ENCODE measurements at regions not wholly inside any gene's neighbourhood (a gene's known extent, or its start where the extent isn't known, plus 50 kb on each side); places are given as distances from the start of the nearest gene placed in this dataset.

DNA sequence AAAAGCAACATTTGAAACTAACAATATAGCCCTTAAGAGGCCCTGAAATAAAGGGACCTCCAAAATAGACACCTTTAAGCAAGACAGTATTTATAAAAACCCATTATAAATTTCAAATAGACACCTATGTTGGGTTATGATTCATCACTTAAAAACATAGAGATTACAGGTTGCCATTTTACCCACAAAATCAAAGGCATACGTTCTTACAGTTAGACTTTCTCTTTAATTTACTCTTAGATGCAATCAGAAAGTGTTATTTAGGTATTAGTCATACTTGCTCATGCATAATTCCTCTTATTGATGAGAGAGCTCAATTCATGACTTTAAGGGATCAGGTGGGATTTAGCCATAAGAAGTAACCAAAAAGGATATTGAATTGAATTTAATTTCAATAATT lies 51.5 kb upstream of the TMEM200A start:
- 59 to 67% methylated on average over 1 of the region's 1 CpG for WGBS, 2 donors
- no peak for DNase-seq
- Histone ChIP-seq H3K4me1 (no peaks in the 10 kb centered on the region), H3K27me3 (no peaks in the 10 kb centered on the region), H3K36me3 (no peaks in the 10 kb centered on the region), H3K9me3 (no peaks in the 10 kb centered on the region), H3K27ac (no peak overlapping the region), H3K4me3 (no peak overlapping the region)
- TF ChIP-seq, protein P1, sequence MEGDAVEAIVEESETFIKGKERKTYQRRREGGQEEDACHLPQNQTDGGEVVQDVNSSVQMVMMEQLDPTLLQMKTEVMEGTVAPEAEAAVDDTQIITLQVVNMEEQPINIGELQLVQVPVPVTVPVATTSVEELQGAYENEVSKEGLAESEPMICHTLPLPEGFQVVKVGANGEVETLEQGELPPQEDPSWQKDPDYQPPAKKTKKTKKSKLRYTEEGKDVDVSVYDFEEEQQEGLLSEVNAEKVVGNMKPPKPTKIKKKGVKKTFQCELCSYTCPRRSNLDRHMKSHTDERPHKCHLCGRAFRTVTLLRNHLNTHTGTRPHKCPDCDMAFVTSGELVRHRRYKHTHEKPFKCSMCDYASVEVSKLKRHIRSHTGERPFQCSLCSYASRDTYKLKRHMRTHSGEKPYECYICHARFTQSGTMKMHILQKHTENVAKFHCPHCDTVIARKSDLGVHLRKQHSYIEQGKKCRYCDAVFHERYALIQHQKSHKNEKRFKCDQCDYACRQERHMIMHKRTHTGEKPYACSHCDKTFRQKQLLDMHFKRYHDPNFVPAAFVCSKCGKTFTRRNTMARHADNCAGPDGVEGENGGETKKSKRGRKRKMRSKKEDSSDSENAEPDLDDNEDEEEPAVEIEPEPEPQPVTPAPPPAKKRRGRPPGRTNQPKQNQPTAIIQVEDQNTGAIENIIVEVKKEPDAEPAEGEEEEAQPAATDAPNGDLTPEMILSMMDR (IDR thresholded peaks at IDR 0.05): no peak
- TF ChIP-seq POLR2A (IDR thresholded peaks at IDR 0.05): no peak
- TF ChIP-seq POLR2AphosphoS5 (IDR thresholded peaks at IDR 0.05): no peak
- no peak for TF ChIP-seq EP300 (IDR thresholded peaks at IDR 0.05)
- no peak for ATAC-seq (ENCODE audit: low FRiP score in 2 of 2)

DNA sequence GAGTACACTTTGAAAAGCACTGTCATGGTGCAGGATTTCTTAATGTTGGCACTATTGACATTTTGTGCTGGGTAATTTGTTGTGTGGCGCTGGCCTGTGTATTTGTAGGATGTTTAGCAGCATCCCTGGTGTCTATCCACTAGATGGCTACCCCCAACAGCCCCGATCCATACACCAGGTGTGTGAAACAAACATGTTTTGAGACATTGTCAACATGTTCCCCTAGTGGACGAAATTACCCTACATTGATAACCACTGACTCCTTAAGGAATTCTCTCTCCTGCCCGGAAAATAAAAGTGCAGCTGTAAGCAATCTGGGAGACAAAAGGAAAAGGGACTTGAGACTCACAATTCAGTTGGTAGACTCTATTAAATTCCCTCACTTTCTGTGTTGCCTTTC lies 52.6 kb upstream of the TMEM200A start:
- H3K27ac ChIP-seq: no peak overlapping the region
- H3K4me3 ChIP-seq: no peak overlapping the region
- TF ChIP-seq EP300 (IDR thresholded peaks at IDR 0.05): no peak
- no peak for TF ChIP-seq POLR2A (IDR thresholded peaks at IDR 0.05)
- TF ChIP-seq, protein P1 (IDR thresholded peaks at IDR 0.05): no peak
- no peak for TF ChIP-seq POLR2AphosphoS5 (IDR thresholded peaks at IDR 0.05)
- ATAC-seq (ENCODE audit: low FRiP score in 2 of 2): no peak
- H3K9me3 ChIP-seq: no peaks in the 10 kb centered on the region
- WGBS, 2 donors: 72 to 88% methylated on average over 3 to 4 of the region's 4 CpGs
- H3K27me3 ChIP-seq: no peaks in the 10 kb centered on the region
- no peaks in the 10 kb centered on the region for H3K36me3 ChIP-seq
- DNase-seq: no peak
- H3K4me1 ChIP-seq: no peaks in the 10 kb centered on the region

DNA sequence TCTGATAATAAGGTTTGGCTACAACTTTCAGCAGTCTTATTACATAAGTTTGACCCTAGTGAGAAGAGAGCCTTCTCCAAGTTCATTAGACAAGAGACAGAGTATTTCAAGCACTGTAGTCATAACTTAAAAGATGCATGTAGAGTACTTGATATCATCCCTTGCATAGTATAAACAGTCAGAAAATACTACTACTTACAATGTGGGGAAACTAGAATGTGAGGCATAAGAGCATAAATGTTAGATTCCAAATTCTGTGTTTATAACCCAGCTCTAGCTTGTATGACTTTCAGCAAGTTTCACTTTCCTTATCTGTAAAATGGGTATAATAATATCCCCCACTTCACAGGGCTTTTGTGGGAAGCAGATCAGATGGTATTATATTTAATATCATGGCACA lies 56.8 kb upstream of the TMEM200A start:
- DNase-seq: no peak
- Histone ChIP-seq H3K4me3 (no peak overlapping the region), H3K4me1 (no peaks in the 10 kb centered on the region), H3K9me3 (no peaks in the 10 kb centered on the region), H3K27ac (no peak overlapping the region), H3K27me3 (no peaks in the 10 kb centered on the region), H3K36me3 (no peaks in the 10 kb centered on the region)
- TF ChIP-seq EP300 (IDR thresholded peaks at IDR 0.05) (no peak), POLR2A (IDR thresholded peaks at IDR 0.05) (no peak), POLR2AphosphoS5 (IDR thresholded peaks at IDR 0.05) (no peak)
- TF ChIP-seq, protein P1 (IDR thresholded peaks at IDR 0.05): no peak
- no peak for ATAC-seq (ENCODE audit: low FRiP score in 2 of 2)

DNA sequence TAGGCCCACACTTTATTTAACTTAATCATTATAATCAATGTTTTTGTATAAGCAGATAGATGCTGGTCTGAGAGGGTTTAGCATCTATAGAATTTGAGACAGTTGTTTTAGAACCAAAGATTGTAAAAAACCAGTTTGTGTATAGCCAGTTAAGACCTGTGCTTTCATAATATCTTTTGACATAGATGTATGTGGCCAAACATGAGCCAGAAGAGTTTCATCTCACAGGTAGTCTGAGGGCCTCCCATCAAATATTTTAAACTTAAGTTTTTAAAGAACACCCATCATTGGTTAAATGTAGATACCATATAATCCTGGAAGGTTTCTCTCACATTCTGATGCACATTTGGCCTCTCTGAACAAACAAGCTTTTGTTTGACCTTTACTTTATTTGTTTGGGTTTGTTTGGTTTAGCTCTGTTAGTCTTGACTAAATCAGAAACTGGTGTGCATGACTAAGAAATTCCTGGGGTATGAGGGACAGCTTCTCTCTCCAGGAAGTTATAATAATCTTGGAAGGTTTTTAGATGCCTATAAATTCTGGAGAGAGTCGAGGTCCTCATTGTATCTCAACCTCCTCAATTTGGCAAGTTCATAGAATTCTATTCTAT lies 58.0 kb upstream of the TMEM200A start:
- ATAC-seq (ENCODE audit: low FRiP score in 2 of 2) (no peak), DNase-seq (no peak)
- H3K4me1 ChIP-seq: no peaks in the 10 kb centered on the region
- WGBS, 2 donors: 30 to 34% methylated on average over 1 of the region's 1 CpG
- H3K36me3 ChIP-seq: no peaks in the 10 kb centered on the region
- no peaks in the 10 kb centered on the region for H3K27me3 ChIP-seq
- TF ChIP-seq POLR2AphosphoS5 (IDR thresholded peaks at IDR 0.05): no peak
- no peak for TF ChIP-seq EP300 (IDR thresholded peaks at IDR 0.05)
- TF ChIP-seq, protein P1 (IDR thresholded peaks at IDR 0.05): no peak
- TF ChIP-seq POLR2A (IDR thresholded peaks at IDR 0.05): no peak
- H3K9me3 ChIP-seq: no peaks in the 10 kb centered on the region
- H3K27ac ChIP-seq: no peak overlapping the region
- no peak overlapping the region for H3K4me3 ChIP-seq

DNA sequence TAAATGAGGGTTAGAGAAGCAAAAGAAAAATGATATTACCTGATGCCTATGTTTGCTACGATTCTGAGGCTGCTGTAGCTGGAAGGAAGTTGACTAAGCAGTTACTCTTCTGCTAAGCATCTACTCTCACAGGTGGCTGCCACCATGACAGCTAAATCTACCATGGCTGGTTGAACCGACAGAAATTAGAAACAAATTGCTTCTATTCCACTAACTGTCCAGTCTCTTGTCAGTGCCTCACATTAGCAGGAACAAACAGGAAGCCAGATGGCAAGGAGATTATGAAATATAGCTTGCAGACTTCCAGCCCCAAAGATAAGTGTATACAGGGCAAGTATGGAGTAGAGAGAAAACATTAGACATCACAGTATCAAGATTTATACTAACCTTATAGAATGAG lies 59.4 kb upstream of the TMEM200A start:
- Histone ChIP-seq H3K27me3 (no peaks in the 10 kb centered on the region), H3K4me3 (no peak overlapping the region), H3K27ac (no peak overlapping the region), H3K9me3 (no peaks in the 10 kb centered on the region), H3K36me3 (no peaks in the 10 kb centered on the region), H3K4me1 (no peaks in the 10 kb centered on the region)
- no peak for TF ChIP-seq POLR2AphosphoS5 (IDR thresholded peaks at IDR 0.05)
- TF ChIP-seq POLR2A (IDR thresholded peaks at IDR 0.05): no peak
- WGBS, 2 donors: 22 to 40% methylated on average over 2 of the region's 2 CpGs
- ATAC-seq (ENCODE audit: low FRiP score in 2 of 2) (no peak), DNase-seq (no peak)
